BLaER1 treated with 17β-estradiol and CSF1 and Interleukin-3, amounts not matched to agents 10 nM and 100 nM (cell line): ENCODE measurements at regions not wholly inside any gene's neighbourhood (a gene's known extent, or its start where the extent isn't known, plus 50 kb on each side); places are given as distances from the start of the nearest gene placed in this dataset.

Experiments used
- H3K27ac ChIP-seq, 11 experiments: shearing (Covaris generic); formaldehyde crosslinking; 2 replicates each; pipeline ENCODE4 v1.8.1; 2022
- H3K27me3 ChIP-seq, 11 experiments: shearing (Covaris generic); formaldehyde crosslinking; 2 replicates each; pipeline ENCODE4 v1.8.1; 2022
- H3K36me3 ChIP-seq, 11 experiments: shearing (Covaris generic); formaldehyde crosslinking; 2 replicates each; pipeline ENCODE4 v1.8.1; 2022
- H3K4me1 ChIP-seq, 10 experiments: shearing (Covaris generic); formaldehyde crosslinking; 2 replicates each; pipeline ENCODE4 v1.8.1; 2022
- H3K4me2 ChIP-seq, 11 experiments: shearing (Covaris generic); formaldehyde crosslinking; 2 replicates each; pipeline ENCODE4 v1.8.1; 2022
- H3K4me3 ChIP-seq, 10 experiments: shearing (Covaris generic); formaldehyde crosslinking; 2 replicates each; pipeline ENCODE4 v1.8.1; 2022
- H3K9ac ChIP-seq, 11 experiments: shearing (Covaris generic); formaldehyde crosslinking; 2 replicates each; pipeline ENCODE4 v1.8.1; 2022
- H3K9me3 ChIP-seq, 11 experiments: shearing (Covaris generic); formaldehyde crosslinking; replicated peaks in 1 of 11; 2 replicates each; pipeline ENCODE4 v1.8.1; 2022
- H4K20me1 ChIP-seq, 11 experiments: shearing (Covaris generic); formaldehyde crosslinking; 2 replicates each; pipeline ENCODE4 v1.8.1; 2022
- Cebpa-rat ChIP-seq, 11 experiments: shearing (Covaris generic); IDR thresholded peaks; 2 replicates each; pipeline ENCODE4 v1.8.1; 2022

DNA sequence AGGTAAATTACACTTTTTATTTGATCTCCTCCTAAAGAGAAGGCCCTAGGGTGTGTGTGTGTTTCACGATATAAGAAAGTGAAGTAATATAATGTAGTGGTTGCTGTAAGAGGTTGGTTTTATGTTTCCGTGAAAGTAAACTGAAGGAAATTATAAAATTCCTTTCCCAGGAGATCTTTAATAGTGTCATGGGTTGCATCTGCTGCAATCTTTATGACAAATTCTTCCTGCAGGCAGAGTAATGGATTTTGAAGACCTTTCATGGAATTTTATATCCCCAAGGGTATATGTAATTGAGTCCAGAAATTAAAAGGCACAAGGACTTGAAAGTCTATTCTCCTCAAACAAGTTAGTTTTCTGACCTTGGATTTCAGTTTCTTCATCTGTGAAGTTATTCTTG is 538.6 kb downstream of the ANKRD50 start:
- Histone ChIP-seq H3K4me2 (no peak overlapping the region), H3K9me3 (peaks cover 0 to 14% (median 10%) of the 10 kb centered on the region in 11 experiments; a peak in 16 of 22 replicates), H3K9ac (no peak overlapping the region), H3K4me1 (0 out of 20 replicates have a peak, but pooled peaks cover 0 to 4% (median 0%) of the 10 kb centered on the region in 10 experiments), H3K27me3 (no peaks in the 10 kb centered on the region), H3K36me3 (no peaks in the 10 kb centered on the region), H3K4me3 (no peak overlapping the region), H4K20me1 (no peaks in the 10 kb centered on the region), H3K27ac (no peak overlapping the region)
- no peak for TF ChIP-seq Cebpa-rat (IDR thresholded peaks at IDR 0.05)

DNA sequence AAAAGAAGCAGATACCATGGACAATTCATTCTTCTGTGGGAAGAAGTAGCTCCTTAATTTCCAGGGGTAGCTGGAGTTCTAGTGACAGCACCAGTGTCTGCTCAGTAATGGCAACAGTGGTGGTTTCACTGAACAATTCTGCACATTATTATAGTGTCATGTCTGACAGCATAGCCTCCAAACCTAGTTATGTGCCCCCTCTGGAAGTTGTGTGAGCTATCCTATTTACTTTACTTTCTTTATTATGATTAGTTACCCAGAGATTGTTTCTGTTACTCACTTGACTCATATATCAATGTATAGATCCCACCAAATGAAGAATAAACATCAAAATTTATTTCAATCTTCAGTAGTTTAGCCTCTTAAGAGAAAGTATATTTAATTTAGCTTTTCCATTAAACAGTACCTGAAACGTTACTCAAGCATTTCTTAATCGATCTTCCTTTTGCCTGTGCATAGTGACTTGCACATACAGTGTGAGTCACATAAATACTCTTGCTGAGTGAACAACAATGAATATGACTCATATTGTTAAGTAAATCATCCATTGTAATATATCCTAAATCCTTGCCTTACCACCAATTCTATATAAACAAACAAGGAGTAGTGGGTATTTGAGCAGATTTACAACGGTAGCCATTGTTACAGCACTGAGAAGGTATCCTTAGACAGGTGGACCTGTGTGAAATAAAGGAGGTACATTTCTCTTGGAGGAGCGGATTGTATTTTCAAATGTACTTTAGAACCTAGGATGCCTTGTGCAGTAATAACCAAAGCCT is 534.7 kb downstream of the ANKRD50 start:
- Histone ChIP-seq H3K4me1 (0 out of 20 replicates have a peak, but pooled peaks cover 0 to 4% (median 0%) of the 10 kb centered on the region in 10 experiments), H3K4me3 (no peak overlapping the region), H3K36me3 (no peaks in the 10 kb centered on the region), H3K9ac (no peak overlapping the region), H3K4me2 (no peak overlapping the region), H3K27me3 (no peaks in the 10 kb centered on the region), H3K27ac (peak overlapping the region in 1 of 11 experiments; percentile 34; a peak in 1 of 22 replicates), H3K9me3 (no peaks in the 10 kb centered on the region), H4K20me1 (no peaks in the 10 kb centered on the region)
- TF ChIP-seq Cebpa-rat (IDR thresholded peaks at IDR 0.05), result no peak

DNA sequence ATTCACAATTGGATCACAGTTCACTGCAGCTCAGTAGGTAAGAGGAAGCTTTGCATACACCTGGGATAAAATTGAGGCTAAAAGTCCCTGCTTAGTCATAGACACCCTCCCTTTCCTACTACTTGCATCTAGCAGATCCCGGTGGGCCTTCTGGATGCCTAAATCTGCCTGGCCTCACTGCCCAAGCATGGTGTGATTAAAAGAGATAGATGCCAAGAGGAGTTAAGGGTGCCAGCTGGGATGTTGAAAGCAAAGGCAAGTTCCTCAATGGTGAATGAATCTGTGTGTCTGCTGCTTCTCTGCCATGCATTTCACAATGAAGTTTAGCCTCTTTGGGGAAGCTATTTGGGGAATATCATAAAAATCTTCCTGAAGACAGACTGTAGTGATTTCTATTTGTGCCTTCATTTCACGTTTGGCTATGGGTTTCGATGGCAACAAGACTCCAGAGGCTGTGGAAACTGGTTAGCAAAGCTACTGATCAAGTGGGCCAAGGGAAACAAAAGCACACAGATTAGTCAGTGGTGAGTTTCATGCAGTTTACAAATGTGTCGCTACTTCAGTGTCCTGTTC is 534.0 kb downstream of the ANKRD50 start:
- no peaks in the 10 kb centered on the region for H3K36me3 ChIP-seq
- no peak for TF ChIP-seq Cebpa-rat (IDR thresholded peaks at IDR 0.05)
- no peak overlapping the region for H3K9ac ChIP-seq
- H3K4me2 ChIP-seq, result no peak overlapping the region
- no peaks in the 10 kb centered on the region for H3K27me3 ChIP-seq
- 0 out of 20 replicates have a peak, but pooled peaks cover 0 to 4% (median 0%) of the 10 kb centered on the region in 10 experiments for H3K4me1 ChIP-seq
- H4K20me1 ChIP-seq, result no peaks in the 10 kb centered on the region
- H3K27ac ChIP-seq, result no peak overlapping the region
- H3K9me3 ChIP-seq, result no peaks in the 10 kb centered on the region
- no peak overlapping the region for H3K4me3 ChIP-seq

DNA sequence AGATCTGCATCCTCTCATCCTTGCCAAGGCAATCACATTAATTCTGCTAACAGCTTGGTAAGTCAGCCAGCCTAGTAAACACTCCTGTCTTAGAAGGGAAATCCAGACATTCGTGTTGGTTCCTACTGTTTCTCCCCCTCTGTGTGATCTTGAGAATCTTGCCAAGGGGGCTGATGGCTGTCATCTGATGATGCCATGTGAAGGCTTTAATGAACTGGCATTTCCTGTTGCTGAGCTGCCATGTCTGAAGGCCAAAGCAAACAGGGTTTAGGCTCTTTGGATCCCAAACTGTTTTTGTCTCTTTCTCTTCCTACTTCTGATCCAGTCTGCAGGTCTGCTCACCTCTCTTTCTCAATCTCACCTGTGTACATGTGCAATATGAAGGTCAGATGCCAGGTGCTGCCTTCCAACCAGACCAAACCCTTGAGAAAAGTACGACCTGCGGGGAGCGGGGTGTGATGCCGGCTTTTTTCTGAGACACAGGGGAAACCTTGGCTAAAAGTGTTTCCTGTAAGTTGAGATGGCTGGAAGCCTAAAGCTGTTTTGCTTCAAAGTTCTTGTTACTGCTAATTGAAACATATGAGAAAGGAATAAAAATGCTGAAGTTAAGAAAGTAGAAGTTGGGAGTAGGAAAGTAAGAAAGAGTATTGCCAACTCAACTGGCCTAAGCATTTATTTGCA is 532.9 kb downstream of the ANKRD50 start:
- Histone ChIP-seq H3K36me3 (no peaks in the 10 kb centered on the region), H3K4me1 (0 out of 20 replicates have a peak, but pooled peaks cover 0 to 4% (median 0%) of the 10 kb centered on the region in 10 experiments), H3K9ac (no peak overlapping the region), H3K27ac (no peak overlapping the region), H3K4me3 (no peak overlapping the region), H3K27me3 (no peaks in the 10 kb centered on the region), H3K9me3 (no peaks in the 10 kb centered on the region), H3K4me2 (no peak overlapping the region), H4K20me1 (no peaks in the 10 kb centered on the region)
- no peak for TF ChIP-seq Cebpa-rat (IDR thresholded peaks at IDR 0.05)

DNA sequence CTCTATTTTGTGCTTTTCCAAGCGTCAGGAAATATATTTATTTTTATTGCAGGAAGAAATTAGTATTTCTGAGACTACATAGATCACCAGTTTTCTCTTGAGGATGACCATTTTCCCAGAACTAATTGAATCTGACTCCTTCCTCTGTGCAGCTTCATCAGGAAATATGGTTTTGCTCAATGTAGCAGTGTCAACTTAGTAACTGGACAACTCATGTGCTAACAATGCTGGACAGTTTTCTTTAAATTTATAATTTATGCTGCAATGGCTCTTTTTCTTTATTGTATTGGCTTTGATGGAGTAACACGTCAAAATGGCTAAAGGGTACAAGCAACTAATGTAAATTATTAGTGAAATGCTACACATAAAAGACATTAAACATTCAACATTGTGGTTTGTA is 531.5 kb downstream of the ANKRD50 start:
- Histone ChIP-seq H3K27me3 (no peaks in the 10 kb centered on the region), H4K20me1 (no peaks in the 10 kb centered on the region), H3K36me3 (no peaks in the 10 kb centered on the region), H3K4me3 (no peak overlapping the region), H3K4me1 (0 out of 20 replicates have a peak, but pooled peaks cover 0 to 4% (median 0%) of the 10 kb centered on the region in 10 experiments), H3K4me2 (no peak overlapping the region), H3K9me3 (no peaks in the 10 kb centered on the region), H3K9ac (no peak overlapping the region), H3K27ac (no peak overlapping the region)
- TF ChIP-seq Cebpa-rat (IDR thresholded peaks at IDR 0.05), result no peak

DNA sequence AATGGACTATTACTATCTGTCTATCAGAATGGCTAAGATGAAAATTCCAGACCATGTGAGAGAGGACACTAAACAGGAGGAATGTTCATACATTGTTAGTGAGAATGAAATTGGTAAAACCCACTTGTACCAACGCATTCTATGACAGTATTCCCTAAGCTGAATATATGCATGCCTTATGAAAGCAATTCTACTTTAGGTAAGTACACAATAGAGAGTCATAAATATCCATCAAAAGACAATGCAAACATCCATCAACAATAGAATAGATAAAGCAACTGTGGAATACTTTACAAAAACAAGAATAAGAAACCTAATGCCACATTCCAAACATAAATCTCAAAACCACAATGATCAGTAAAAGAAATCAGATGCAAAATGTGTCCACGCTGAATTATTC is 529.3 kb downstream of the ANKRD50 start:
- 0 out of 20 replicates have a peak, but pooled peaks cover 0 to 2% (median 0%) of the 10 kb centered on the region in 10 experiments for H3K4me1 ChIP-seq
- H4K20me1 ChIP-seq, result no peaks in the 10 kb centered on the region
- H3K36me3 ChIP-seq, result no peaks in the 10 kb centered on the region
- H3K27me3 ChIP-seq, result no peaks in the 10 kb centered on the region
- no peak overlapping the region for H3K4me2 ChIP-seq
- no peak overlapping the region for H3K27ac ChIP-seq
- H3K4me3 ChIP-seq, result no peak overlapping the region
- TF ChIP-seq Cebpa-rat (IDR thresholded peaks at IDR 0.05), result no peak
- no peak overlapping the region for H3K9ac ChIP-seq
- H3K9me3 ChIP-seq, result no peaks in the 10 kb centered on the region

DNA sequence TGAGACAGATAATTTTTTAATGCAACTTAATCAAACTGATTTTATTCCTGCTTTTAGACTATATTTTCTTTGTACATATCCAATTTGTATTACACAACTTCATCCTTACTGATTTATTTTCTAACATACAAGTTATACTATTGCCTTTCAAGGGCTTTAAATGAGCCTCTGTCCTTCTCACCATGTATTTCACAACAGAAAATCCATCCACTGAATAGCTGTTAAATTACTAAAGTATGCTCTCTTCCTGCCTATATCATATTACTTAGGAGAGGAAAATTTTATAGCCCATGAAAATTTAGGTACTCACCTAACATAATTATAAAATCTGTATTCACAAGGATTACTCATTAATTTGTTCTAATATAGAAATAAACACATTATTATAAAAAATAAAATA is 528.6 kb downstream of the ANKRD50 start:
- H3K4me2 ChIP-seq, result no peak overlapping the region
- no peaks in the 10 kb centered on the region for H3K27me3 ChIP-seq
- no peaks in the 10 kb centered on the region for H3K36me3 ChIP-seq
- no peak overlapping the region for H3K9ac ChIP-seq
- H4K20me1 ChIP-seq, result no peaks in the 10 kb centered on the region
- TF ChIP-seq Cebpa-rat (IDR thresholded peaks at IDR 0.05), result no peak
- no peak overlapping the region for H3K4me3 ChIP-seq
- no peaks in the 10 kb centered on the region for H3K9me3 ChIP-seq
- H3K4me1 ChIP-seq, result no peaks in the 10 kb centered on the region
- no peak overlapping the region for H3K27ac ChIP-seq

DNA sequence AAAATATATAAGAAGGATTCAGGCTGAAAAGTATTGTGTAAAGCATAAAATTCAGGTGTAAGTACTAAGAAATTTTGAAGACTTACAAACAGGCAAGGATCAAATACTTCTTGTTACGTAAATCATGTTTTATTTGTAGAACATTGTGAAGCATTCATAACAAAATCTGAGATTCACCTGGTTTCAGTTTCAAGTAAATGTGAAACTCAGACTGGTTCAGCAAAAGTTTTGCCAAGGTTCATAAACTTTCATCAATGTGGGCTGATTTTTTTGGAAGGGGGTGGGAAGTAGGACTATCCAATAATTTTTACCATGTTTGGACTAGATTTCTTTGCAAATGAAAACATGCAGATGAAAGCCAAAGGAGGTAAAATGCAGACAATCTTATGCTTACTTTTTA is 527.7 kb downstream of the ANKRD50 start:
- TF ChIP-seq Cebpa-rat (IDR thresholded peaks at IDR 0.05), result no peak

DNA sequence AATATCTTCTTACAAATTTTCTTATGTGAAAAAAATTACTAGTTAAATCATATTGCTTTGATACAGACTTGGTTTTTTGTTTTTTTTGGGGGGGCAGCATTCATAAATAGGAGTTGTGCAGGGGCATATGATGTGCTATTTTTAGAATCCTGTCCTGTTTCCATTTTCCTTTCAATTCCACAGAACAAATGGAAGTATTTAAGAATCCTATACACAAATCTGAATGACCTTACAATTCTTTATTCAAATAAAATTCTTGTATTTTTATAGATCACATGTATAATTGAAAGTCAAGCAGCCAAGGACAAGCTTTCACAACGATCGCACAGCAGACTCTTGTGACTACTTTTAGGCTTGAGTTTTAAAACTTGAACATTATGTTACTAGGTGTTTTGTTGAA is 523.9 kb downstream of the ANKRD50 start:
- H3K4me1 ChIP-seq, result no peaks in the 10 kb centered on the region
- no peak overlapping the region for H3K9ac ChIP-seq
- no peaks in the 10 kb centered on the region for H3K27me3 ChIP-seq
- no peaks in the 10 kb centered on the region for H3K36me3 ChIP-seq
- H3K27ac ChIP-seq, result no peak overlapping the region
- H3K4me3 ChIP-seq, result no peak overlapping the region
- H3K9me3 ChIP-seq, result 0 out of 22 replicates have a peak, but pooled peaks cover 0 to 4% (median 0%) of the 10 kb centered on the region in 11 experiments
- H4K20me1 ChIP-seq, result no peaks in the 10 kb centered on the region
- no peak for TF ChIP-seq Cebpa-rat (IDR thresholded peaks at IDR 0.05)
- no peak overlapping the region for H3K4me2 ChIP-seq

More for the DNA sequence above, 527.7 kb downstream of the ANKRD50 start:
- no peaks in the 10 kb centered on the region for H4K20me1 ChIP-seq
- H3K4me1 ChIP-seq, result no peaks in the 10 kb centered on the region
- H3K27ac ChIP-seq, result no peak overlapping the region
- H3K36me3 ChIP-seq, result no peaks in the 10 kb centered on the region
- no peak overlapping the region for H3K4me2 ChIP-seq
- no peaks in the 10 kb centered on the region for H3K27me3 ChIP-seq
- H3K4me3 ChIP-seq, result no peak overlapping the region
- no peaks in the 10 kb centered on the region for H3K9me3 ChIP-seq
- no peak overlapping the region for H3K9ac ChIP-seq
